SK-N-SH treated with all-trans-retinoic acid at 6 μM for 48 hours (cell line): ENCODE measurements at regions not wholly inside any gene's neighbourhood (a gene's known extent, or its start where the extent isn't known, plus 50 kb on each side); places are given as distances from the start of the nearest gene placed in this dataset.

Source experiments
- TOX ChIP-seq: fragments of 250-450 bp; sonication (Bioruptor Pico); IDR thresholded peaks from 2 replicates; pipeline ENCODE4 v1.8.0; 2021; ENCODE audit warnings: mild to moderate bottlenecking, moderate library complexity, borderline replicate concordance
- ZFP30 ChIP-seq: fragments of 450-650 bp; formaldehyde crosslinking; IDR thresholded peaks from 2 replicates; pipeline ENCODE4 v1.5.0; 2022; ENCODE audit warnings: mild to moderate bottlenecking, moderate library complexity
- ZNF8 ChIP-seq: fragments of 450-650 bp; formaldehyde crosslinking; IDR thresholded peaks from 2 replicates; pipeline ENCODE4 v1.5.0; 2020; ENCODE audit warnings: mild to moderate bottlenecking, moderate library complexity

- TF ChIP-seq ZNF8 (CRISPR knock-in tag) (no peak), ZFP30 (CRISPR knock-in tag) (no peak), TOX (CRISPR knock-in tag) (no peak)
These were observed 360.9 kb downstream of the ADGRD1 start for GRCh38 chr12:131314524-131315090.
